GM23338 (cell line): ENCODE measurements at regions not wholly inside any gene's neighbourhood (a gene's known extent, or its start where the extent isn't known, plus 50 kb on each side); places are given as distances from the start of the nearest gene placed in this dataset.

Experiments
- ATAC-seq: fragments of 200-7000 bp; cut with Tn5 transposase; 3 replicates; pipeline ENCODE4 v1.9.1; 2020
- DNase-seq: peaks from one replicate; pipeline ENCODE4 v3.0.0-alpha.2; 2015; ENCODE audit warnings: low spot score
- H2AFZ ChIP-seq: fragments of 200-600 bp; sonication (generic); 2 replicates; pipeline ENCODE4 v1.8.0; 2016; ENCODE audit warnings: antibody characterized with exemption, mild to moderate bottlenecking, moderate library complexity
- H3F3A ChIP-seq: fragments of 200-600 bp; sonication (generic); replicated peaks from 2 replicates; pipeline ENCODE4 v1.8.0; 2017; ENCODE audit warnings: antibody characterized with exemption, mixed run types, low read depth
- H3K27ac ChIP-seq: fragments of 200-600 bp; sonication (generic); 2 replicates; pipeline ENCODE4 v1.6.1; 2016; ENCODE audit warnings: low read depth
- H3K27me3 ChIP-seq: fragments of 200-600 bp; sonication (generic); 2 replicates; pipeline ENCODE4 v1.8.0; 2016; ENCODE audit warnings: mild to moderate bottlenecking, mixed run types, moderate library complexity; ENCODE audit not compliant: insufficient read depth
- H3K36me3 ChIP-seq: fragments of 200-600 bp; sonication (generic); 2 replicates; pipeline ENCODE4 v1.8.0; 2016; ENCODE audit warnings: mild to moderate bottlenecking; ENCODE audit not compliant: insufficient read depth
- H3K4me1 ChIP-seq: fragments of 200-600 bp; sonication (generic); 2 replicates; pipeline ENCODE4 v1.8.0; 2016; ENCODE audit warnings: mild to moderate bottlenecking, moderate library complexity; ENCODE audit not compliant: insufficient read depth
- H3K4me2 ChIP-seq: fragments of 200-600 bp; sonication (generic); 2 replicates; pipeline ENCODE4 v1.7.1; 2017; ENCODE audit warnings: mixed run types
- H3K4me3 ChIP-seq: fragments of 200-600 bp; sonication (generic); 2 replicates; pipeline ENCODE4 v1.6.1; 2016; ENCODE audit warnings: mixed run types
- H3K79me2 ChIP-seq: fragments of 200-600 bp; sonication (generic); replicated peaks from 2 replicates; pipeline ENCODE4 v1.8.0; 2017; ENCODE audit warnings: mild to moderate bottlenecking; ENCODE audit not compliant: insufficient read depth
- H3K9me2 ChIP-seq: fragments of 200-600 bp; sonication (generic); 2 replicates; pipeline ENCODE4 v1.8.0; 2017; ENCODE audit not compliant: insufficient read depth
- H4K20me1 ChIP-seq: fragments of 200-600 bp; sonication (generic); replicated peaks from 2 replicates; pipeline ENCODE4 v1.8.0; 2017; ENCODE audit warnings: mild to moderate bottlenecking; ENCODE audit not compliant: insufficient read depth
- H3K27ac Mint-ChIP-seq: 2 replicates; pipeline ENCODE4 v1.8.0; 2020; ENCODE audit warnings: inconsistent platforms, mild to moderate bottlenecking, moderate library complexity, mixed read lengths
- H3K27me3 Mint-ChIP-seq: 3 replicates; pipeline ENCODE4 v1.8.0; 2022; ENCODE audit warnings: low read depth, mild to moderate bottlenecking, moderate library complexity, mixed read lengths, inconsistent platforms; ENCODE audit not compliant: insufficient read depth, poor library complexity
- H3K36me3 Mint-ChIP-seq: 3 replicates; pipeline ENCODE4 v1.8.0; 2021; ENCODE audit warnings: low read depth, mild to moderate bottlenecking, inconsistent platforms, moderate library complexity, mixed read lengths
- H3K4me1 Mint-ChIP-seq: 3 replicates; pipeline ENCODE4 v1.8.0; 2020; ENCODE audit warnings: mild to moderate bottlenecking, inconsistent platforms, mixed read lengths
- H3K4me3 Mint-ChIP-seq: 3 replicates; pipeline ENCODE4 v1.8.0; 2021; ENCODE audit warnings: moderate library complexity, mild to moderate bottlenecking, inconsistent platforms, mixed read lengths
- H3K9me3 Mint-ChIP-seq: 3 replicates; pipeline ENCODE4 v1.8.0; 2020; ENCODE audit warnings: moderate library complexity, mild to moderate bottlenecking, inconsistent platforms, mixed read lengths
- CREB1 ChIP-seq: fragments of 250-450 bp; sonication (Bioruptor Pico); IDR thresholded peaks from 2 replicates; pipeline ENCODE4 v1.5.0; 2020; ENCODE audit warnings: low read depth, mild to moderate bottlenecking, moderate library complexity
- JUNB ChIP-seq: IDR thresholded peaks from one replicate; pipeline ENCODE4 v1.6.1; 2016; ENCODE audit warnings: antibody characterized with exemption; ENCODE audit not compliant: unreplicated experiment
- NANOG ChIP-seq: IDR thresholded peaks from 2 replicates; pipeline ENCODE4 v1.6.1; 2016; ENCODE audit warnings: antibody characterized with exemption, borderline replicate concordance
- POLR2AphosphoS5 ChIP-seq: IDR thresholded peaks from 2 replicates; pipeline ENCODE4 v1.6.1; 2016; ENCODE audit warnings: antibody characterized with exemption, low read depth
- STAT1 ChIP-seq: IDR thresholded peaks from one replicate; pipeline ENCODE4 v1.6.1; 2016; ENCODE audit warnings: antibody characterized with exemption; ENCODE audit not compliant: unreplicated experiment
- ZNF114 ChIP-seq: fragments of 250-450 bp; sonication (Bioruptor Pico); IDR thresholded peaks from 2 replicates; pipeline ENCODE4 v1.5.0; 2020; ENCODE audit warnings: mild to moderate bottlenecking, moderate library complexity
- TF ChIP-seq, protein P1 (sequence below): fragments of 250-450 bp; sonication (Bioruptor Pico); IDR thresholded peaks from 2 replicates; pipeline ENCODE4 v1.5.0; 2020; ENCODE audit warnings: mild to moderate bottlenecking, moderate library complexity

GRCh38 chr12:34334538-34334937 is 312.2 kb downstream of the ALG10 start:
- Histone ChIP-seq H3K27me3 (no peaks in the 10 kb centered on the region), H3K36me3 (no peaks in the 10 kb centered on the region), H3K79me2 (no peaks in the 10 kb centered on the region), H3K27ac (no peak overlapping the region), H4K20me1 (no peaks in the 10 kb centered on the region), H3K9me2 (no peaks in the 10 kb centered on the region), H3F3A (no peaks in the 10 kb centered on the region), H2AFZ (no peak overlapping the region), H3K4me3 (no peak overlapping the region), H3K4me1 (no peaks in the 10 kb centered on the region), H3K4me2 (no peak overlapping the region)
- peaks cover 8% of the 10 kb centered on the region for H3K27me3 Mint-ChIP-seq
- H3K36me3 Mint-ChIP-seq: peaks cover 40% of the 10 kb centered on the region
- ATAC-seq: no peak
- H3K9me3 Mint-ChIP-seq: peaks cover 98% of the 10 kb centered on the region
- no peak for DNase-seq
- H3K27ac Mint-ChIP-seq: no peak overlapping the region
- H3K4me3 Mint-ChIP-seq: no peak overlapping the region
- H3K4me1 Mint-ChIP-seq: no peaks in the 10 kb centered on the region
- no peak for TF ChIP-seq POLR2AphosphoS5

- H3F3A ChIP-seq: no peaks in the 10 kb centered on the region
- TF ChIP-seq ZNF114 (CRISPR knock-in tag) (no peak), NANOG (no peak), CREB1 (CRISPR knock-in tag) (no peak), STAT1 (no peak), JUNB (no peak)
- TF ChIP-seq, protein P1, sequence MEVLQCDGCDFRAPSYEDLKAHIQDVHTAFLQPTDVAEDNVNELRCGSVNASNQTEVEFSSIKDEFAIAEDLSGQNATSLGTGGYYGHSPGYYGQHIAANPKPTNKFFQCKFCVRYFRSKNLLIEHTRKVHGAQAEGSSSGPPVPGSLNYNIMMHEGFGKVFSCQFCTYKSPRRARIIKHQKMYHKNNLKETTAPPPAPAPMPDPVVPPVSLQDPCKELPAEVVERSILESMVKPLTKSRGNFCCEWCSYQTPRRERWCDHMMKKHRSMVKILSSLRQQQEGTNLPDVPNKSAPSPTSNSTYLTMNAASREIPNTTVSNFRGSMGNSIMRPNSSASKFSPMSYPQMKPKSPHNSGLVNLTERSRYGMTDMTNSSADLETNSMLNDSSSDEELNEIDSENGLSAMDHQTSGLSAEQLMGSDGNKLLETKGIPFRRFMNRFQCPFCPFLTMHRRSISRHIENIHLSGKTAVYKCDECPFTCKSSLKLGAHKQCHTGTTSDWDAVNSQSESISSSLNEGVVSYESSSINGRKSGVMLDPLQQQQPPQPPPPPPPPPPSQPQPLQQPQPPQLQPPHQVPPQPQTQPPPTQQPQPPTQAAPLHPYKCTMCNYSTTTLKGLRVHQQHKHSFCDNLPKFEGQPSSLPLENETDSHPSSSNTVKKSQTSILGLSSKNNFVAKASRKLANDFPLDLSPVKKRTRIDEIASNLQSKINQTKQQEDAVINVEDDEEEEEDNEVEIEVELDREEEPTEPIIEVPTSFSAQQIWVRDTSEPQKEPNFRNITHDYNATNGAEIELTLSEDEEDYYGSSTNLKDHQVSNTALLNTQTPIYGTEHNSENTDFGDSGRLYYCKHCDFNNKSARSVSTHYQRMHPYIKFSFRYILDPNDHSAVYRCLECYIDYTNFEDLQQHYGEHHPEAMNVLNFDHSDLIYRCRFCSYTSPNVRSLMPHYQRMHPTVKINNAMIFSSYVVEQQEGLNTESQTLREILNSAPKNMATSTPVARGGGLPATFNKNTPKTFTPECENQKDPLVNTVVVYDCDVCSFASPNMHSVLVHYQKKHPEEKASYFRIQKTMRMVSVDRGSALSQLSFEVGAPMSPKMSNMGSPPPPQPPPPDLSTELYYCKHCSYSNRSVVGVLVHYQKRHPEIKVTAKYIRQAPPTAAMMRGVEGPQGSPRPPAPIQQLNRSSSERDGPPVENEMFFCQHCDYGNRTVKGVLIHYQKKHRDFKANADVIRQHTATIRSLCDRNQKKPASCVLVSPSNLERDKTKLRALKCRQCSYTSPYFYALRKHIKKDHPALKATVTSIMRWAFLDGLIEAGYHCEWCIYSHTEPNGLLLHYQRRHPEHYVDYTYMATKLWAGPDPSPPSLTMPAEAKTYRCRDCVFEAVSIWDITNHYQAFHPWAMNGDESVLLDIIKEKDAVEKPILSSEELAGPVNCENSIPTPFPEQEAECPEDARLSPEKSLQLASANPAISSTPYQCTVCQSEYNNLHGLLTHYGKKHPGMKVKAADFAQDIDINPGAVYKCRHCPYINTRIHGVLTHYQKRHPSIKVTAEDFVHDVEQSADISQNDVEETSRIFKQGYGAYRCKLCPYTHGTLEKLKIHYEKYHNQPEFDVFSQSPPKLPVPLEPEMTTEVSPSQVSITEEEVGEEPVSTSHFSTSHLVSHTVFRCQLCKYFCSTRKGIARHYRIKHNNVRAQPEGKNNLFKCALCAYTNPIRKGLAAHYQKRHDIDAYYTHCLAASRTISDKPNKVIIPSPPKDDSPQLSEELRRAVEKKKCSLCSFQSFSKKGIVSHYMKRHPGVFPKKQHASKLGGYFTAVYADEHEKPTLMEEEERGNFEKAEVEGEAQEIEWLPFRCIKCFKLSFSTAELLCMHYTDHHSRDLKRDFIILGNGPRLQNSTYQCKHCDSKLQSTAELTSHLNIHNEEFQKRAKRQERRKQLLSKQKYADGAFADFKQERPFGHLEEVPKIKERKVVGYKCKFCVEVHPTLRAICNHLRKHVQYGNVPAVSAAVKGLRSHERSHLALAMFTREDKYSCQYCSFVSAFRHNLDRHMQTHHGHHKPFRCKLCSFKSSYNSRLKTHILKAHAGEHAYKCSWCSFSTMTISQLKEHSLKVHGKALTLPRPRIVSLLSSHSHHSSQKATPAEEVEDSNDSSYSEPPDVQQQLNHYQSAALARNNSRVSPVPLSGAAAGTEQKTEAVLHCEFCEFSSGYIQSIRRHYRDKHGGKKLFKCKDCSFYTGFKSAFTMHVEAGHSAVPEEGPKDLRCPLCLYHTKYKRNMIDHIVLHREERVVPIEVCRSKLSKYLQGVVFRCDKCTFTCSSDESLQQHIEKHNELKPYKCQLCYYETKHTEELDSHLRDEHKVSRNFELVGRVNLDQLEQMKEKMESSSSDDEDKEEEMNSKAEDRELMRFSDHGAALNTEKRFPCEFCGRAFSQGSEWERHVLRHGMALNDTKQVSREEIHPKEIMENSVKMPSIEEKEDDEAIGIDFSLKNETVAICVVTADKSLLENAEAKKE: no peak
These were observed 312.9 kb downstream of the ALG10 start for GRCh38 chr12:34334953-34335743.

More at GRCh38 chr12:34334953-34335743, 312.9 kb downstream of the ALG10 start:
- Mint-ChIP-seq H3K4me1 (no peaks in the 10 kb centered on the region), H3K4me3 (no peak overlapping the region), H3K27me3 (peaks cover 8% of the 10 kb centered on the region), H3K27ac (no peak overlapping the region), H3K36me3 (peaks cover 38% of the 10 kb centered on the region), H3K9me3 (peaks cover 96% of the 10 kb centered on the region)
- Histone ChIP-seq H2AFZ (no peak overlapping the region), H3K4me3 (no peak overlapping the region), H3K36me3 (no peaks in the 10 kb centered on the region), H3K27ac (no peak overlapping the region), H3K4me2 (no peak overlapping the region), H3K4me1 (no peaks in the 10 kb centered on the region), H3K79me2 (no peaks in the 10 kb centered on the region), H4K20me1 (no peaks in the 10 kb centered on the region), H3K9me2 (no peaks in the 10 kb centered on the region), H3K27me3 (no peaks in the 10 kb centered on the region)
- DNase-seq (no peak), ATAC-seq (no peak)
